GM23338 (cell line): ENCODE measurements at regions not wholly inside any gene's neighbourhood (a gene's known extent, or its start where the extent isn't known, plus 50 kb on each side); places are given as distances from the start of the nearest gene placed in this dataset.

ENCODE experiments used
- ATAC-seq: fragments of 200-7000 bp; cut with Tn5 transposase; 3 replicates; pipeline ENCODE4 v1.9.1; 2020
- DNase-seq: peaks from one replicate; pipeline ENCODE4 v3.0.0-alpha.2; 2015; ENCODE audit warnings: low spot score
- H2AFZ ChIP-seq: fragments of 200-600 bp; sonication (generic); 2 replicates; pipeline ENCODE4 v1.8.0; 2016; ENCODE audit warnings: antibody characterized with exemption, mild to moderate bottlenecking, moderate library complexity
- H3F3A ChIP-seq: fragments of 200-600 bp; sonication (generic); replicated peaks from 2 replicates; pipeline ENCODE4 v1.8.0; 2017; ENCODE audit warnings: antibody characterized with exemption, mixed run types, low read depth
- H3K27ac ChIP-seq: fragments of 200-600 bp; sonication (generic); 2 replicates; pipeline ENCODE4 v1.6.1; 2016; ENCODE audit warnings: low read depth
- H3K27me3 ChIP-seq: fragments of 200-600 bp; sonication (generic); 2 replicates; pipeline ENCODE4 v1.8.0; 2016; ENCODE audit warnings: mild to moderate bottlenecking, mixed run types, moderate library complexity; ENCODE audit not compliant: insufficient read depth
- H3K36me3 ChIP-seq: fragments of 200-600 bp; sonication (generic); 2 replicates; pipeline ENCODE4 v1.8.0; 2016; ENCODE audit warnings: mild to moderate bottlenecking; ENCODE audit not compliant: insufficient read depth
- H3K4me1 ChIP-seq: fragments of 200-600 bp; sonication (generic); 2 replicates; pipeline ENCODE4 v1.8.0; 2016; ENCODE audit warnings: mild to moderate bottlenecking, moderate library complexity; ENCODE audit not compliant: insufficient read depth
- H3K4me2 ChIP-seq: fragments of 200-600 bp; sonication (generic); 2 replicates; pipeline ENCODE4 v1.7.1; 2017; ENCODE audit warnings: mixed run types
- H3K4me3 ChIP-seq: fragments of 200-600 bp; sonication (generic); 2 replicates; pipeline ENCODE4 v1.6.1; 2016; ENCODE audit warnings: mixed run types
- H3K79me2 ChIP-seq: fragments of 200-600 bp; sonication (generic); replicated peaks from 2 replicates; pipeline ENCODE4 v1.8.0; 2017; ENCODE audit warnings: mild to moderate bottlenecking; ENCODE audit not compliant: insufficient read depth
- H3K9me2 ChIP-seq: fragments of 200-600 bp; sonication (generic); 2 replicates; pipeline ENCODE4 v1.8.0; 2017; ENCODE audit not compliant: insufficient read depth
- H4K20me1 ChIP-seq: fragments of 200-600 bp; sonication (generic); replicated peaks from 2 replicates; pipeline ENCODE4 v1.8.0; 2017; ENCODE audit warnings: mild to moderate bottlenecking; ENCODE audit not compliant: insufficient read depth
- H3K27ac Mint-ChIP-seq: 2 replicates; pipeline ENCODE4 v1.8.0; 2020; ENCODE audit warnings: inconsistent platforms, mild to moderate bottlenecking, moderate library complexity, mixed read lengths
- H3K27me3 Mint-ChIP-seq: 3 replicates; pipeline ENCODE4 v1.8.0; 2022; ENCODE audit warnings: low read depth, mild to moderate bottlenecking, moderate library complexity, mixed read lengths, inconsistent platforms; ENCODE audit not compliant: insufficient read depth, poor library complexity
- H3K36me3 Mint-ChIP-seq: 3 replicates; pipeline ENCODE4 v1.8.0; 2021; ENCODE audit warnings: low read depth, mild to moderate bottlenecking, inconsistent platforms, moderate library complexity, mixed read lengths
- H3K4me1 Mint-ChIP-seq: 3 replicates; pipeline ENCODE4 v1.8.0; 2020; ENCODE audit warnings: mild to moderate bottlenecking, inconsistent platforms, mixed read lengths
- H3K4me3 Mint-ChIP-seq: 3 replicates; pipeline ENCODE4 v1.8.0; 2021; ENCODE audit warnings: moderate library complexity, mild to moderate bottlenecking, inconsistent platforms, mixed read lengths
- H3K9me3 Mint-ChIP-seq: 3 replicates; pipeline ENCODE4 v1.8.0; 2020; ENCODE audit warnings: moderate library complexity, mild to moderate bottlenecking, inconsistent platforms, mixed read lengths
- ETS1 ChIP-seq: IDR thresholded peaks from 2 replicates; pipeline ENCODE4 v1.6.1; 2016; ENCODE audit warnings: antibody characterized with exemption
- EZH2 ChIP-seq: fragments of 200-600 bp; sonication (generic); IDR thresholded peaks from one replicate; pipeline ENCODE4 v1.8.0; 2017; ENCODE audit warnings: antibody characterized with exemption, mild to moderate bottlenecking, low read depth; ENCODE audit not compliant: unreplicated experiment
- JUNB ChIP-seq: IDR thresholded peaks from one replicate; pipeline ENCODE4 v1.6.1; 2016; ENCODE audit warnings: antibody characterized with exemption; ENCODE audit not compliant: unreplicated experiment
- NANOG ChIP-seq: IDR thresholded peaks from 2 replicates; pipeline ENCODE4 v1.6.1; 2016; ENCODE audit warnings: antibody characterized with exemption, borderline replicate concordance
- POLR2AphosphoS5 ChIP-seq: IDR thresholded peaks from 2 replicates; pipeline ENCODE4 v1.6.1; 2016; ENCODE audit warnings: antibody characterized with exemption, low read depth
- REST ChIP-seq: IDR thresholded peaks from one replicate; pipeline ENCODE4 v1.6.1; 2018; ENCODE audit warnings: antibody characterized with exemption; ENCODE audit not compliant: unreplicated experiment
- STAT1 ChIP-seq: IDR thresholded peaks from one replicate; pipeline ENCODE4 v1.6.1; 2016; ENCODE audit warnings: antibody characterized with exemption; ENCODE audit not compliant: unreplicated experiment
- ZNF114 ChIP-seq: fragments of 250-450 bp; sonication (Bioruptor Pico); IDR thresholded peaks from 2 replicates; pipeline ENCODE4 v1.5.0; 2020; ENCODE audit warnings: mild to moderate bottlenecking, moderate library complexity
- ZNF462 ChIP-seq: fragments of 250-450 bp; sonication (Bioruptor Pico); IDR thresholded peaks from 2 replicates; pipeline ENCODE4 v1.5.0; 2020; ENCODE audit warnings: mild to moderate bottlenecking, moderate library complexity

GRCh38 chr13:50369646-50370045, 354.4 kb downstream of the KCNRG start:
- H3K4me3 Mint-ChIP-seq, result no peak overlapping the region
- Histone ChIP-seq H3K27ac (no peak overlapping the region), H3K4me2 (no peak overlapping the region), H3K9me2 (peaks cover 13% of the 10 kb centered on the region), H2AFZ (no peak overlapping the region), H3K36me3 (no peaks in the 10 kb centered on the region), H4K20me1 (no peaks in the 10 kb centered on the region), H3K4me1 (no peaks in the 10 kb centered on the region), H3K4me3 (no peak overlapping the region), H3F3A (no peaks in the 10 kb centered on the region), H3K79me2 (no peaks in the 10 kb centered on the region), H3K27me3 (no peaks in the 10 kb centered on the region)
- no peaks in the 10 kb centered on the region for H3K4me1 Mint-ChIP-seq
- no peaks in the 10 kb centered on the region for H3K9me3 Mint-ChIP-seq
- H3K27ac Mint-ChIP-seq, result no peak overlapping the region
- H3K27me3 Mint-ChIP-seq, result no peaks in the 10 kb centered on the region
- no peak for TF ChIP-seq POLR2AphosphoS5
- no peak for TF ChIP-seq STAT1
- TF ChIP-seq ZNF462 (CRISPR knock-in tag), result no peak
- TF ChIP-seq ZNF114, result no peak
- TF ChIP-seq EZH2, result no peak
- TF ChIP-seq ETS1, result no peak
- no peak for TF ChIP-seq NANOG
- no peak for TF ChIP-seq REST
- TF ChIP-seq JUNB, result no peak
- DNase-seq (no peak), ATAC-seq (no peak)
- H3K36me3 Mint-ChIP-seq, result no peaks in the 10 kb centered on the region
